Prostate gland (tissue), 2 donors: ENCODE measurements at regions not wholly inside any gene's neighbourhood (a gene's known extent, or its start where the extent isn't known, plus 50 kb on each side); places are given as distances from the start of the nearest gene placed in this dataset.
A peak's percentile ranks its signal among the peaks of the same experiment; 100 is the strongest.

ENCODE experiments used
- DNase-seq: peaks from one replicate; pipeline ENCODE4 v3.0.0-alpha.2; 2019; ENCODE audit warnings: low spot score
- H3K27ac ChIP-seq, 2 donors: fragments of 200-600 bp; sonication (generic); 2 replicates each; pipeline ENCODE4 v1.5.1; 2017 to 2019
- H3K27me3 ChIP-seq: fragments of 200-600 bp; sonication (generic); replicated peaks from 2 replicates; pipeline ENCODE4 v1.5.1; 2019; ENCODE audit not compliant: insufficient read depth
- H3K36me3 ChIP-seq, 2 donors: fragments of 200-600 bp; sonication (generic); 1 replicate in 1 of 2; 2 replicates in 1 of 2; pipeline versions ENCODE4 v1.5.1 to v1.8.1; 2017 to 2019
- H3K4me1 ChIP-seq: fragments of 200-600 bp; sonication (generic); replicated peaks from 2 replicates; pipeline ENCODE4 v1.5.1; 2019
- H3K4me3 ChIP-seq, 2 donors: fragments of 200-600 bp; sonication (generic); 2 replicates each; pipeline ENCODE4 v1.5.1; 2017 to 2019
- H3K9me3 ChIP-seq: fragments of 200-600 bp; sonication (generic); 2 replicates; pipeline ENCODE4 v1.5.1; 2017
- POLR2A ChIP-seq: fragments of 450-650 bp; IDR thresholded peaks from one replicate; pipeline ENCODE4 v1.6.1; 2016; ENCODE audit warnings: antibody characterized with exemption, mild to moderate bottlenecking
- POLR2AphosphoS5 ChIP-seq: sonication (generic); formaldehyde crosslinking; IDR thresholded peaks from one replicate; pipeline ENCODE4 v1.6.1; 2017; ENCODE audit warnings: antibody characterized with exemption
- WGBS: methylation state at CpG from one replicate; pipeline ENCODE4 v1.1.5; 2018; 5-methylcytosine and 5-hydroxymethylcytosine counted together
- intact Hi-C: fragments of 100-400 bp; cut with DNase I; formaldehyde crosslinking; loops from one replicate; pipeline ENCODE4 v1.14.2; 2022
- TF ChIP-seq, protein P1 (sequence below), 4 experiments: fragments of 200-600 bp in 2 of 4; fragments of 450-650 bp in 2 of 4; sonication (generic) in 2 of 4; IDR thresholded peaks; 1 replicate in 3 of 4; 2 replicates in 1 of 4; pipeline ENCODE4 v1.5.1; 2016 to 2019; ENCODE audit warnings: antibody characterized with exemption in 4 of 4, mild to moderate bottlenecking in 2 of 4, moderate library complexity in 2 of 4

GRCh38 chr1:218164111-218164929 lies 120.8 kb upstream of the RRP15 start:
- intact Hi-C loops, result no loop called here
- 1% methylated on average over 51 of the region's 68 CpGs for WGBS
- peak overlapping the region; percentile 40 to 43 for H3K4me3 ChIP-seq
- peak; percentile 50 for DNase-seq
- H3K36me3 ChIP-seq, result no peaks in the 10 kb centered on the region
- H3K27me3 ChIP-seq, result no peaks in the 10 kb centered on the region
- no peak for TF ChIP-seq POLR2A
- TF ChIP-seq POLR2AphosphoS5, result peak; percentile 52
- TF ChIP-seq, protein P1, sequence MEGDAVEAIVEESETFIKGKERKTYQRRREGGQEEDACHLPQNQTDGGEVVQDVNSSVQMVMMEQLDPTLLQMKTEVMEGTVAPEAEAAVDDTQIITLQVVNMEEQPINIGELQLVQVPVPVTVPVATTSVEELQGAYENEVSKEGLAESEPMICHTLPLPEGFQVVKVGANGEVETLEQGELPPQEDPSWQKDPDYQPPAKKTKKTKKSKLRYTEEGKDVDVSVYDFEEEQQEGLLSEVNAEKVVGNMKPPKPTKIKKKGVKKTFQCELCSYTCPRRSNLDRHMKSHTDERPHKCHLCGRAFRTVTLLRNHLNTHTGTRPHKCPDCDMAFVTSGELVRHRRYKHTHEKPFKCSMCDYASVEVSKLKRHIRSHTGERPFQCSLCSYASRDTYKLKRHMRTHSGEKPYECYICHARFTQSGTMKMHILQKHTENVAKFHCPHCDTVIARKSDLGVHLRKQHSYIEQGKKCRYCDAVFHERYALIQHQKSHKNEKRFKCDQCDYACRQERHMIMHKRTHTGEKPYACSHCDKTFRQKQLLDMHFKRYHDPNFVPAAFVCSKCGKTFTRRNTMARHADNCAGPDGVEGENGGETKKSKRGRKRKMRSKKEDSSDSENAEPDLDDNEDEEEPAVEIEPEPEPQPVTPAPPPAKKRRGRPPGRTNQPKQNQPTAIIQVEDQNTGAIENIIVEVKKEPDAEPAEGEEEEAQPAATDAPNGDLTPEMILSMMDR (IDR thresholded peaks at IDR 0.05), result no peak
- no peaks in the 10 kb centered on the region for H3K4me1 ChIP-seq
- peak overlapping the region; percentile 64 to 68 for H3K27ac ChIP-seq
- H3K9me3 ChIP-seq, result no peaks in the 10 kb centered on the region

GRCh38 chr1:218164930-218165700 lies 120.0 kb upstream of the RRP15 start:
- WGBS, result 2% methylated on average over 53 of the region's 80 CpGs
- H3K27ac ChIP-seq, result peak overlapping the region; percentile 64 to 68
- peak; percentile 6 for DNase-seq
- H3K4me3 ChIP-seq, result peak overlapping the region; percentile 40 to 43
- no peaks in the 10 kb centered on the region for H3K27me3 ChIP-seq
- no peaks in the 10 kb centered on the region for H3K36me3 ChIP-seq
- intact Hi-C loops, result no loop called here
- no peak for TF ChIP-seq POLR2AphosphoS5
- no peak for TF ChIP-seq POLR2A
- TF ChIP-seq, protein P1 (IDR thresholded peaks at IDR 0.05), result no peak
- H3K9me3 ChIP-seq, result no peaks in the 10 kb centered on the region
- no peaks in the 10 kb centered on the region for H3K4me1 ChIP-seq

DNA sequence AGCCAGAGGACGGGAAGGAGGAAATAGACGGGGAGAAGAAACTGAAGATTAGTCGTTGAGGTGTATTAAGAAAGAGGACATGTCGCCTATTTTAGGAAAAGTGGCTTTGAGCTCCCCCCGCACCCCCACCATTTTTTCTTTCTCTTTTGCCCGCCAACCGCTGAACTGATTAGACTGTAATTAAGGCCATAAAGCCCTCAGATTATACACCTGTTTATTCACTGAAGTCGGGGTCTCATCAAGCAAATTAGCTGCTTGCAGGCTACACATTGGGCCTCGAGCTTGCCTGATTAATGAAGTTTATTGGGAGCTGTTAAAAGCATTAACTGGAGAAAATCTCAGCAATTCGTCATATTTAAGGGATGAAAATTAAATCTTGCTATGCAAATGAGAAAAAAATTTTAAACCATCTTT lies 119.4 kb upstream of the RRP15 start:
- TF ChIP-seq, protein P1 (IDR thresholded peaks at IDR 0.05), result no peak
- TF ChIP-seq POLR2A (no peak), POLR2AphosphoS5 (no peak)
- no peaks in the 10 kb centered on the region for H3K36me3 ChIP-seq
- no peak for DNase-seq
- intact Hi-C loops, result no loop called here
- peak overlapping the region; percentile 64 to 68 for H3K27ac ChIP-seq
- H3K4me3 ChIP-seq, result peak overlapping the region; percentile 40 to 43
- no peaks in the 10 kb centered on the region for H3K9me3 ChIP-seq
- WGBS, result 9% methylated on average over 10 of the region's 10 CpGs
- no peaks in the 10 kb centered on the region for H3K27me3 ChIP-seq
- no peaks in the 10 kb centered on the region for H3K4me1 ChIP-seq

GRCh38 chr1:218166268-218166945 lies 118.7 kb upstream of the RRP15 start:
- Histone ChIP-seq H3K4me1 (no peaks in the 10 kb centered on the region), H3K9me3 (no peaks in the 10 kb centered on the region), H3K27me3 (no peaks in the 10 kb centered on the region), H3K36me3 (no peaks in the 10 kb centered on the region), H3K4me3 (no peak overlapping the region), H3K27ac (no peak overlapping the region)
- no peak for DNase-seq
- intact Hi-C loops, result no loop called here
- 25% methylated on average over 8 of the region's 8 CpGs for WGBS
- TF ChIP-seq POLR2A (no peak), POLR2AphosphoS5 (no peak)
- TF ChIP-seq, protein P1 (IDR thresholded peaks at IDR 0.05), result no peak
